CD4-positive, alpha-beta T cell treated with Interferon gamma for 1 hour (primary cell): ENCODE measurements at regions not wholly inside any gene's neighbourhood (a gene's known extent, or its start where the extent isn't known, plus 50 kb on each side); places are given as distances from the start of the nearest gene placed in this dataset.

ENCODE experiments used
- DNase-seq: peaks from one replicate; pipeline ENCODE4 v3.0.0-alpha.2; 2020

DNA sequence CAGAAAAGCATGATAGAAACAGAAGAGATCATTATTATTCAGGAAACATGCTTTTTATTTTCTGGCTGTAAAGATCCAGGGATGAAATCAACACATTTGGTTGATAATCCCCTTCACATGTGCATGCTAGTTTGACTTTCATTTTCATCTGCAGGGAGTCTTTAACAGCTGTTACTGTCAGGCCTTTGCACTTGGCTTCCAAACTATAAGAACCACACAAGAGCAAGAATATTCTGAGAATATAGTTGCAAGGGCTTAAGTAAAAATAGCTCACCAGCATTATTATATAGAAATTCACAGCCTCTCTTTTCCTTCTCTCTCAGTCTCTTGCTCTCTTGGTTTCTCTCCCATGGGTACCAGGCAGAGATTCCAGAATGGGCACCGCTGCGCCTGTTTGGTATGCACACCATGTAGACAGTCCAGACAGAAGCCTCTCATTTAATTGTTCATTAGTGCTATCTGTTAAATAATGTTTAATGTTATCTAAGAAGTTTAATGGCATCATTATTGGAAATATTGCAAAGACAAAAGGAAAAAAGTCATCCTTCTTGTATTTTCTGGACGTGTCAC is 622.3 kb upstream of the PLXNA2 start:
- no peak for DNase-seq

DNA sequence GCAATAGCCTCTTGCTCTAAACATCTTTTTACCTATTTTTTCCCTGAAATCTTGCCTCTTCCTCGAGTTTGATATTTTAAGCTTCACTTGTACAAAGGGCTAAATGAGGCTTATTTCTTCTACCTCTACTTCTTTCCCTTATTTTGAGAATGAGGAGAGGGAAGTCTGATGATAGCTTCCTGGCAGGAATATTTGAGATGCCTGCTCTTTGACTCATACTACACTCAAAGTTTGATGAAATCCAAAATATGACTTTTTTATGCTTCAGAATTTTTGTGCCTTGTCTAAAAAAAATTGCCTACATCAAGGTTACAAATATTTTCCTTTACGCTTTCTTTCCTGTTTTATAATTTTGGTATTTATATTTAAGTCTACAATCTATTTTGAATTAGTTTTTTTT is 624.4 kb upstream of the PLXNA2 start:
- no peak for DNase-seq

GRCh38 chr1:208874915-208875314 is 630.7 kb upstream of the PLXNA2 start:
- no peak for DNase-seq

DNA sequence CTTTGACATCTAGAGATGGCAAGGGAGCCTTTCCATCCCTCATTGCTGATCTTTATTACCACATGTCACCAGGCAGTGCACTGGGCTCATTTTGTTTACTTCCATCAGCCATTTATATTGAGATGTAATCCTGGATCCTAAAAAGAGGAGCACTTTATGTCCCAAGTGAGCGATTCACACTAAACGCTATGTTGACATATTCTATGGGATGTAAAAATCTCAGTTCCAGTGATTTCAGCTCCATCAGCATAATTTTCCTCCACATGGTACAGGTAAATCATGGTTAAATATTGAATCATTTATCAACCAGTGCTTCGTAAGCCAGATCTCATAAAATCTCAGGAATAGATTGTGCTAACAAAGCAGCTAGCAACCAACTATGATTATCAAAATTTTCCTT is 634.8 kb upstream of the PLXNA2 start:
- DNase-seq, result no peak

DNA sequence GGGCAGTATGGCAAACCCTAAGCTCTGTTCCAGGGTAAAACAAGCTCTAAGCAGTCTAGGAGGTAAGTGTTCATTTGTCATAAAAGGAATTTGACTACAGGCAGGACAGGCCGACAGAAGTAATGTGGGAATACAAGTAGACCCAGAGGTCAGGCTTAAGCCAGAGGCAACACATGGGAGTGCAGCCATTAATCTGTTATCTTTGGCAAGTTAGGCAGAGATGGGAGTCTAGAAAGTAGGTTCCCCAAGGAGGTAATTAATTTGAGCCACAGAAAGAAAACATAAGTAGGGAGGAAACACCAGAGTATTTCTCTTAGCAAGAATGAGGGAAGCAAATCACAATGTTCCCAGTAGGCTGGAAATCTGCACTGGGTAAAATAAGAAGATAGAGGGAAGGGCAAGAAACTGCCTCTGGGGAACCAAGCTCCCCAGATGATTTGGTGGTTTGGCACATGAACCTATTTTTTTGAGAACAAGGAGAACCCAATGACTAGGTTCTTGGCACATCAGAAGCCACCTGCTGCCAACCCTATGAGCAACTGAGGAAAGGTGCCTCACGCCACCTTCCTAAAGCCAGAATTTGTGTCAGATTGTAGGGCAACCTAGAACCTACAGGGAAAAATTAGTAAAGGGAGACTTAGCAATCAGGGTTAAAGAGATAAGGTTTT is 636.4 kb upstream of the PLXNA2 start:
- DNase-seq, result no peak

- no peak for DNase-seq
Observed at GRCh38 chr1:208885060-208885459, 640.9 kb upstream of the PLXNA2 start.

DNA sequence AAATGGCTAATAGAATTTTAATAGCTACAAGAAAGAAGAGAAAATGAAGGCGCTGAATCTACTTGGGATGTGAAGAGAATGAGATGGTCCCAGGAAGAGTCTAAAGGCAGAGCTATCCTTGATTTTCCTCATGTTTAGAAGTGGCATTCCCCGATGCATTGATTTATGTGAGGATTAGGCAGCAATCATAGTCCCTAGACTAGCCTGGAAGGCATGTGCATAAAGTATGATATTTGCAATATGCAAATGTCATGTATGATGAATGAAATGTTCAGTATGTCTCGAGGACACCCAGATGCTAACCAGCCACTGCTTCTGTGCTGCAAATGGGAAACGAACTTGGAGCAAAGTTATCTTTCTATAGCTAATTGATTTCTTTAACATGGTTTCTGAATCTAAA is 641.5 kb upstream of the PLXNA2 start:
- no peak for DNase-seq

DNA sequence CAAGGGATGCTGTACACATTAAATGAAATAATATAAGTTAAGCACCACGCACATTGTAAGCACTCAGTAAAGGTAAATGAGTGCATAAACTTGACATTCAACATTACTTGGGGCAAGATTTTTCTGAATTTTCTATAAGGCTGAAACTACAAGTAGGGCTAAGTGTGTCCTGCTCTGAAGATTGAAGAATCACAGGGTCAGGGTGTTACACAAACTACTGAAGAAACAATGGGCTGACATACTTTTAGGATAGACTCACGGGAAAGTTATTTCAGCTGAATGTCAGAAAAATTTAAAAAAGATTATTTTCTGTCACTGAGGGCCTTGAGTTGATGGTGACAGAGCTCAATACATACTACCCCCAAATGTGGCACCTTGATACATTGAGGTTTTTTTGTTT is 644.2 kb upstream of the PLXNA2 start:
- no peak for DNase-seq

- DNase-seq, result no peak
Observed at GRCh38 chr1:208892147-208892546, 648.0 kb upstream of the PLXNA2 start.

DNA sequence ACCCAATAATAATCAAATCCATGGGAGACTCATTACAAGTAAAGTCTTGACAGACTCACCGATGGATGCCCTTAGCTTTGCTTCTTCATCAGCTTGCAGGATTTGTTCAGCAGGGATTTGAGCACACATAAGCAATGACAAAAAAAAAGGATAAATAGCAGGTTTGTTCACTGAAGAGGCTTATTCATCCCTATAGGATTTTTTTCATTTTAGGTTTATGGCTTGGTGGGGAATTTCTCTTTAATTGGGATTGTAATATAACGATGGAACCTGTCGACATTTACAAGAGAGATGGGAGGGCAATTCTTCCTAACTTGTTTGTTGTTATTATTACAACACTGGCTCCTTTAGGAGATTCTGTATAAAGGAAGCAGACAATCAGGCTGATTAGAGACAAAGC is 649.1 kb upstream of the PLXNA2 start:
- no peak for DNase-seq

GRCh38 chr1:208895181-208895580 is 651.0 kb upstream of the PLXNA2 start:
- DNase-seq, result no peak

DNA sequence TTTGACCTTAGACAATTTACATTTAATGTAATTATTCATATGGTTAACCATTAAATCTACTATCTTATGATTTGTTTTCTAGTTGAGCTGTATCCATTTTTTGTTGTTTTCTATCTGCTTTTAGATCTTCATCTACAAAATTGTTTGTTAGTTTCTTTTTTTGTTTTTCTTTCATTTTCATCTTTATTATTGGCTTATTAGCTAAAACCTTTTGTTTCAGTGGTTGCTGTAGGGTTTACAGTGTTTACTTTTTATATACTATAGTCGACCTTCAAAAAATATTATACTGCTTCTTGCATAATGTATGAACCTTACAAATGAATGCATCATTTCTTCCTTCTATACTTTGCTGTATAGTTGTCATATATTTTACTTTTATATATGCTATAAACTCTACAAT is 651.6 kb upstream of the PLXNA2 start:
- no peak for DNase-seq

DNA sequence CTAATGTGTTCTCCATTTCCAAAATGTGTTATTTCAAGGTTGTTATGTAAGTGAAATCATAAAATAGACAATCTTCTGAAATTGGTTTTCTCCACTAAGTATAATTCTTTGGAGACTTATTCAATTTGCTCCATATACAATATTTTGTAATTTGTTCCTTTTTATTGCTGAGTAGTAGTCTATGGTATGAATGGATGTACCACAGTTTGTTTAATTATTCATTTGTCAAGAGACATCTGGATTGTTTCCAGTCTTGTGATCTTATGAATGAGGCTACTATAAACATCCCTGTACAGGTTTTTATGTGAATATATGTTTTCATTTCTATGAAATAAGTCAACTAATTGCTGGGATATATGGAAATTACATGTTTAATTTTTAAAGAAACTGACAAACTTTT is 652.6 kb upstream of the PLXNA2 start:
- no peak for DNase-seq

DNA sequence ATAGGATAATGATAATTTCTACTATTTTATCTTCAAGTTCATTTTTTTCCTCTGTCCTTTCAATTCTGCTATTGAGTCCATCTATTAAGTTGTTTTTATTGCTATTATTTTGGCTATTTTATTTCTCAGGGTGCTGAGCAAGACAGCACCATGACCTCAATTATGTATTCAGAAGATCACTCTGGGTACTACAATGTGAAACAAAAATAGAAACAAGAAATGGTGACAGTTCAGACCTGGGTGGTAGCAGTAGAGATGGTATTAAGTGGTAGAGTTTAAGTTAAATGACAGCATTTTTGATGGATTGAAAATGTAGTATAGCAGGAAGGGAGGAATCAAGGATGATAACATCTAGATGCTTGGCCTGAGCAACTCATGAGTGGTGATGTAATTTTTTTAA is 655.3 kb upstream of the PLXNA2 start:
- DNase-seq, result no peak

DNA sequence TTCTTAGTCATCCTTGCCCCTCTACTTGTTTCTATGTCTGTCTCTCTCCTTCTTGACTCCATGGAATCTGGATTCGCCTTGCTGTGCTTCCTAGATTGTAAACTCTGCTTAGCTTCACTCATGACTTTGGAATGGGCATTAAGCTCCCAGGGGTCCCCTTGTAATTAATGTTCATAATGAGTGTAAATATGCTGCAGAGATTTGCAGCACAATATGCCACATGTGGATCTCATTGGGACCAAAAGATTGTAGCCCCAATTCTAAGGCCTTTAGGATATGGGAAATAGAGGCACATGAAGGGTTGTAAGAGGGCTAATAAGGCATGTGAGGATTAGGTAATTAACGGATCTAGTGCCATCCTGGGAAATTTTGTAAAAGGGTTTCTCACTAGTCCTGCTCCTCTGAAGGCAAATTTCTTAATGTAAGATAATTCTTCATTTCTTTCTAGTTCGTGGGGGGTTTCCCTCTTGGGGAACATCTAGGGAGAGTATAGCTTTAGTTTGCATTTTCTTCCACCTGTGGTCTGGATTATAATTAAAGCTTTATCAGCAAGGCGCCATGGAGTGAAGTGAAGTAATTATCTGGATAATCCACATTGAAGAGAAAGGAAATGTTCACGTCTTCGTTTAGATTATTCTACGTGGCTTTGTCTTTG is 659.2 kb upstream of the PLXNA2 start:
- DNase-seq, result no peak

DNA sequence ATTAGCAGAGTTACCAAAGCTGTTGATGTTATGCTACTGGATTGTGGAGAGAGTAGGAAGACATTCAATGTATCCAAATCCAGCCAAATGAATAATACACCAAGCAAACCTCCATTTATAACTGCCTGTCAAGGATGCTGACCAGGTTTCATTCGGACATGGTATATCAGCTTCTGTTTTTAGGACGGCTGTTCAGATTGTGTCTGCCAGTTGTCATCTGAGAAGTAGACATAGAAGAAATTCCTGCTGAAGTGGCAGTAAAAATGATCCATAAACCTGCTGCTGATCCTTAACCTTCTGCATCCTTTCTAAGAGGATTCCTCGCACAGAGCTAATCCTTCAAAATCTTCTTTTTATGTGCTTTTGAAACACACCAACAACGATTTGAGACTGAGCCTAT is 663.6 kb upstream of the PLXNA2 start:
- DNase-seq, result no peak

DNA sequence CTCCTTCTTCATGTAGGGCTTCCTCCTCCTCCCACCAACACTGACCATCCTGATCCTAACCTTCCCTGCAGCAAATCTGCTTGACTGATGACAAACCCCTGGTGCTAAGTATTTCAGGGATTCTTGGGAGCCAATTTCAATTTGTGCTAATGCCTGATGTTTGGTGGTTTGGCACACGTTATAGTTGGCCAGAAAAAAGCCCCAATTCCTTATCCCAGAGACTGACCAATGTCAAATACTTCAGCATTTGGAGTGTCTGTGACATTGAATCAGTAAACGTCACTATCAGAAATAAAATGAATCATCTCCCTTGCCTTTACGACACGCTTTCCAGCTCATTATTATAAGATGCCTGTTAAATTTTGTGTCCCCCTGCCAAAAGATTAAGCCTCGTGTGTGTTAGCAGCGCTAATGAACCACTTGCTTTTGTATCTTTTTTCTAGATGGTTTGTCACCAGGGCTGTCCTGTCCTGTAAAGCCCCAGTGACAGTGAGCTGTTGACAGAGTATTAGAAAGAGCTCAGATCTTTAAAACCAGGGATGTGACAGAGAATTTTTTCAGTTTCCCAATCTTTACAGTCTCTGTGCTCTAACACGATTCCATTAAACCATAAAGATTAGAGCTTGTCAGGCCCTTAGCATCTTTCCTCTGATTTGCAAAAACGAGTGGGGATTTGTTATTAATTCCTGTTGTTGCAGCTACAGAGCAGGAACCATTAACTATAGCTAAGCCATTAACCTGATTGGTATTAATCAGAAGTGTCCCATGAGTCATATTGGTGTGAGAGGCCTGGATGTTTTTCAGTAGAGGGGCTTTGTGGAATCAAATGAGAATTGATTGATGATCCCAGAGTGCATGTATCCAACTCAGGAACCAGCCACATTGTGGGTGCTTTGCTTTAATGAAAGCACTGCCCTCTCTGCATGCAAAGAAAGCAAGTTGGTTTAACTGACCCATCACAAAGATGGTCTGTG is 665.1 kb upstream of the PLXNA2 start:
- no peak for DNase-seq

DNA sequence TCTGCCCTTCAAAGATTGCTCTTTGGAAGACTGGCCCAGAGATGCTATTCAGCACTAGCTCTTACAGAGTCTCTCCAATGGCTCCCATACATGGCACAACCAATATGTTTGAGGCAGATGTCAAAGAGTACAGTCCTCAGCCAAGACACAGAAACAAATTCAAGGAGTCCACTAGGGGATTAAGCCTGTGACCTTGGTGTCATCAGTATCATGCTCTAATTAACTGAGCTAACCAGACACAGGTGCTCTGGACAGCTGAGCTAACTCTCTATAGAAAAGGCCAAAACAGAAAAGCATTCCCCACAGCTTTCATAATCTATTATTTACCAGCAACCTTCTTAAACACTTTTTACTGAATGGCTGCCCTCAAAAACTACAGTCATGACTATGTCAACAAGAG is 666.0 kb upstream of the PLXNA2 start:
- DNase-seq, result no peak

GRCh38 chr1:208917281-208917680 is 666.2 kb upstream of the CAMK1G start:
- no peak for DNase-seq

DNA sequence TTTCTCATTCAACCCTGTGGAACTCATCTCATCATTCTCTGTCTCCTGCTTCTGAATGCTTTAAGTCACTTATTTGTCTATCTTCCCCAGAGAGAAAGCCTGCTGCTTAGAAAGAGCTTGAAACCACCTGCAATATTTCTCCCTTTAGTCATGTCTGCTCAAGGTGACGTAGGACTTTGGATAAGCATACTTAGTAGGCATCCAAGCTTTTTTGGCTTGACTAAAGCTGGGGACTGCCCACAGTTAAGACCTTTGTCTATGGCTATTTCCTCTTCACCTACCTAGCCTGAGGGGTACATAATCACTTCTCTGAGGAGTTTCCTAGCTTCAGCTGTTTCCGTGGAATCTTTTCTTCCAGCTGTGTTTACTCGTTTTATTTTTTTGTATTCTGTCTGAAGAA is 665.8 kb upstream of the CAMK1G start:
- no peak for DNase-seq

DNA sequence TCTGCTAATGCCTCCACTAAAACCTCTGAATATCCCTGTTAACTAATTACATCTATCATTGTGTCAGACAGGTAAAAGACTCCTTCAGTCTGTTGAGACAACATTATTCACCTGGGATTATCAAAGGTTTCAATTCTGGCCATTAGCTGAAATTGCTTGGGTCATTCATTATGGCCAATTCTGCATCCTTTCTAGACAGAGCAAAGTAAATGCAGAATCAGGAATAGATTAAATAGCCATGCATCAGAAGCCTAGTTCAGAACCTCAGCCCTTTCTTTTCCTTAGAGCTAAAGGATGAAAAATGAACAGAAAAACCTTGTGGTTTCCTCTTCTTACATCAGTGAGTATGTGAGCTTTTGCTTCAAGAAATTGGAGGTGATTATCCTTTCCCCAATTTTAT is 665.4 kb upstream of the CAMK1G start:
- DNase-seq, result no peak

GRCh38 chr1:208919371-208919770 is 664.1 kb upstream of the CAMK1G start:
- no peak for DNase-seq

- DNase-seq, result no peak
Observed at GRCh38 chr1:208921259-208921658, 662.3 kb upstream of the CAMK1G start.

- no peak for DNase-seq
Observed at GRCh38 chr1:208923456-208923855, 660.1 kb upstream of the CAMK1G start.
